ENCODE measurements at regions not wholly inside any gene's neighbourhood (a gene's known extent, or its start where the extent isn't known, plus 50 kb on each side); places are given as distances from the start of the nearest gene placed in this dataset.

DNA sequence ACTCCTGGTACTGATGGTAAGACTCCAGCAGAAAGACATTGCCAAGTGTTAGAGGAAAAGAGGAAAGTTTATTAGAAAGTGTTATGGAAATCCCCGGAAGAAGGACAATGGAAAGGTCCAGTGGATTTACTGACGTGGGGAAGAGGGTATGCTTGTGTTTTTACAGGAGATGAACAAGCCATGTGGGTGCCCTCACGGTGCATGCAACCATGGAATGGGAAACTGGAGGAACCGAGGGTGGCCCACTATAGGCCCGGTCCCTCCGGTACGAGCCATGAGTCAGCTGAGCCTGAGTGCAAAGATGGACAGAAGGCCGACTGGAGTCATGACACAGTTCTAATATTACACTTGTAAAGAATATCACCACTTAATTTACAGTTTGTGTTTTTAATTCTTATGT, 123.3 kb upstream of the ZCCHC13 start:
- no peaks in the 10 kb centered on the region for H3K27me3 ChIP-seq (ENCODE audit: control insufficient read depth, low read length)
- no peak overlapping the region for H3K4me3 ChIP-seq (ENCODE audit: low read length)
- no peak overlapping the region for H3K27ac ChIP-seq (ENCODE audit: low read depth, low read length)
- no peaks in the 10 kb centered on the region for H4K20me1 ChIP-seq (ENCODE audit: control insufficient read depth, insufficient read depth, low read depth, low read length)
- no peaks in the 10 kb centered on the region for H3K36me3 ChIP-seq (ENCODE audit: control insufficient read depth, low read length)
- H3K79me2 ChIP-seq (ENCODE audit: control insufficient read depth, low read length), result no peaks in the 10 kb centered on the region
- no peak overlapping the region for H3K4me2 ChIP-seq (ENCODE audit: low read length)
- no peaks in the 10 kb centered on the region for H3K9me3 ChIP-seq (ENCODE audit: control insufficient read depth, insufficient read depth, low read length)
- no peaks in the 10 kb centered on the region for H3F3A ChIP-seq (ENCODE audit: control insufficient read depth, insufficient read depth)
- TF ChIP-seq, protein P1, sequence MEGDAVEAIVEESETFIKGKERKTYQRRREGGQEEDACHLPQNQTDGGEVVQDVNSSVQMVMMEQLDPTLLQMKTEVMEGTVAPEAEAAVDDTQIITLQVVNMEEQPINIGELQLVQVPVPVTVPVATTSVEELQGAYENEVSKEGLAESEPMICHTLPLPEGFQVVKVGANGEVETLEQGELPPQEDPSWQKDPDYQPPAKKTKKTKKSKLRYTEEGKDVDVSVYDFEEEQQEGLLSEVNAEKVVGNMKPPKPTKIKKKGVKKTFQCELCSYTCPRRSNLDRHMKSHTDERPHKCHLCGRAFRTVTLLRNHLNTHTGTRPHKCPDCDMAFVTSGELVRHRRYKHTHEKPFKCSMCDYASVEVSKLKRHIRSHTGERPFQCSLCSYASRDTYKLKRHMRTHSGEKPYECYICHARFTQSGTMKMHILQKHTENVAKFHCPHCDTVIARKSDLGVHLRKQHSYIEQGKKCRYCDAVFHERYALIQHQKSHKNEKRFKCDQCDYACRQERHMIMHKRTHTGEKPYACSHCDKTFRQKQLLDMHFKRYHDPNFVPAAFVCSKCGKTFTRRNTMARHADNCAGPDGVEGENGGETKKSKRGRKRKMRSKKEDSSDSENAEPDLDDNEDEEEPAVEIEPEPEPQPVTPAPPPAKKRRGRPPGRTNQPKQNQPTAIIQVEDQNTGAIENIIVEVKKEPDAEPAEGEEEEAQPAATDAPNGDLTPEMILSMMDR (IDR thresholded peaks at IDR 0.05; ENCODE audit: low read depth, low read length, poor library complexity, severe bottlenecking), result no peak
- no peak for TF ChIP-seq EZH2phosphoT487 (IDR thresholded peaks at IDR 0.05; ENCODE audit: borderline replicate concordance, low read length)
- no peaks in the 10 kb centered on the region for H3K9me2 ChIP-seq (replicated peaks; ENCODE audit: control insufficient read depth, low read length)
- no peaks in the 10 kb centered on the region for H3K4me1 ChIP-seq (ENCODE audit: control insufficient read depth, low read length)

DNA sequence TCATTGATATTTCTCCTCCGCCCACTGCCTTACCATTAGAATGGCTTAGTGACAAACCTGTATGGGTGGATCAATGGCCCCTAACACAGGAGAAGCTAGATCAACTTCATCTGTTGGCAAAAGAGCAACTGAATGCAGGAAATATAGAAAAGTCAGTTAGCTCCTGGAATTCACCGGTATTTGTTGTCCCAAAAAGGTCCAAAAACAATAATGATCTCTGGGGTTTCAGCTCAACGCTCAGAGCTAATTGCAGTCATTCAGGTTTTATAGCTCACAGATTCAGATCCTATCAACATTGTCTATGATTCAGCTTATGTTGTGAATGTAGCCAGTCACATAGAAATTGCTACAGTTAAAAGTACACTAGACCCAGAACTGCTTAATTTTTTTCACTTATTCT, 124.0 kb upstream of the ZCCHC13 start:
- H3K4me2 ChIP-seq (ENCODE audit: low read length), result no peak overlapping the region
- no peaks in the 10 kb centered on the region for H3K79me2 ChIP-seq (ENCODE audit: control insufficient read depth, low read length)
- H4K20me1 ChIP-seq (ENCODE audit: control insufficient read depth, insufficient read depth, low read depth, low read length), result no peaks in the 10 kb centered on the region
- H3K27ac ChIP-seq (ENCODE audit: low read depth, low read length), result no peak overlapping the region
- H3K4me1 ChIP-seq (ENCODE audit: control insufficient read depth, low read length), result no peaks in the 10 kb centered on the region
- H3K9me2 ChIP-seq (replicated peaks; ENCODE audit: control insufficient read depth, low read length), result no peaks in the 10 kb centered on the region
- H3K36me3 ChIP-seq (ENCODE audit: control insufficient read depth, low read length), result no peaks in the 10 kb centered on the region
- H3K4me3 ChIP-seq (ENCODE audit: low read length), result no peak overlapping the region
- TF ChIP-seq, protein P1 (IDR thresholded peaks at IDR 0.05; ENCODE audit: low read depth, low read length, poor library complexity, severe bottlenecking), result no peak
- TF ChIP-seq EZH2phosphoT487 (IDR thresholded peaks at IDR 0.05; ENCODE audit: borderline replicate concordance, low read length), result no peak
- no peaks in the 10 kb centered on the region for H3K9me3 ChIP-seq (ENCODE audit: control insufficient read depth, insufficient read depth, low read length)
- H3K27me3 ChIP-seq (ENCODE audit: control insufficient read depth, low read length), result no peaks in the 10 kb centered on the region
- no peaks in the 10 kb centered on the region for H3F3A ChIP-seq (ENCODE audit: control insufficient read depth, insufficient read depth)

DNA sequence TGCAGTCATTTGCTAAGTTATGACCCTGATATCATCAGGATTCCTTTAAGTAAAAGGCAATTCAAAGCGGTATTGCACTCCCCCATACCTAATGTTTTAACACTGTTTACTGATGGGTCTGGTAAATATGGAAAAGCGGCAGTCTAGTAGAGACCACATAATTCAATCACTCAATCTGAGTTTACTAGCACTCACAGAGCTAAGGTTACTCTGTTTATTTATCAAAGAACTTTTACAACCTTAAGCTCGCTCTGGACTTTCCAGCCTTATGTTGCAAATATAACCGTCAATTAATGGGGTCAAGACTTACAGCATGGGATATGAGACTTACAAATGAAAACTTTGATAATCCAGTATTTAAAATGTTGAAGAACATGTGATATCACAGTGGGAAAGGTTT, 124.5 kb upstream of the ZCCHC13 start:
- no peaks in the 10 kb centered on the region for H3K79me2 ChIP-seq (ENCODE audit: control insufficient read depth, low read length)
- H3K4me1 ChIP-seq (ENCODE audit: control insufficient read depth, low read length), result no peaks in the 10 kb centered on the region
- H4K20me1 ChIP-seq (ENCODE audit: control insufficient read depth, insufficient read depth, low read depth, low read length), result no peaks in the 10 kb centered on the region
- H3K36me3 ChIP-seq (ENCODE audit: control insufficient read depth, low read length), result no peaks in the 10 kb centered on the region
- no peak for TF ChIP-seq EZH2phosphoT487 (IDR thresholded peaks at IDR 0.05; ENCODE audit: borderline replicate concordance, low read length)
- TF ChIP-seq, protein P1 (IDR thresholded peaks at IDR 0.05; ENCODE audit: low read depth, low read length, poor library complexity, severe bottlenecking), result no peak
- H3K9me2 ChIP-seq (replicated peaks; ENCODE audit: control insufficient read depth, low read length), result no peaks in the 10 kb centered on the region
- no peak overlapping the region for H3K27ac ChIP-seq (ENCODE audit: low read depth, low read length)
- no peak overlapping the region for H3K4me2 ChIP-seq (ENCODE audit: low read length)
- no peaks in the 10 kb centered on the region for H3F3A ChIP-seq (ENCODE audit: control insufficient read depth, insufficient read depth)
- no peaks in the 10 kb centered on the region for H3K27me3 ChIP-seq (ENCODE audit: control insufficient read depth, low read length)
- no peaks in the 10 kb centered on the region for H3K9me3 ChIP-seq (ENCODE audit: control insufficient read depth, insufficient read depth, low read length)
- no peak overlapping the region for H3K4me3 ChIP-seq (ENCODE audit: low read length)

DNA sequence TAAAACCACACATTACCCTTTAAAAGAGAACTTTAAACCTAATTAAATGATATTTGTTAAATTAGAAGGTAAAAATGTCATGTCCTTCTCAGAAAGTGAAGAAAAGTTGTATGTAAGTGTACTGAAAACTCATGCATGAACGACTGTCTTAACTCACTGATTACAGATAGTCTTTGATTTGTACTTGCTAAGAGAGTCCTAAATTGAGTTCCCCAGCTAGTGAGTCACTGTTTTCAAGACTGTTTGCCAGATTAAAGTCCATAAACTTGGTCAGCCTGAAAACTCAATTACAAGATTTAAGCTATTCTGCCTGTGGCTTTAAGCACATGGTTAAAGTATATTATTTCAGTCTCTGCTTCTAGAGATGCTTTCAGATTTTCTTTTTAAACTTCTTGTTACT, 124.9 kb upstream of the ZCCHC13 start:
- no peaks in the 10 kb centered on the region for H3K9me2 ChIP-seq (replicated peaks; ENCODE audit: control insufficient read depth, low read length)
- H3K79me2 ChIP-seq (ENCODE audit: control insufficient read depth, low read length), result no peaks in the 10 kb centered on the region
- no peak overlapping the region for H3K4me3 ChIP-seq (ENCODE audit: low read length)
- no peaks in the 10 kb centered on the region for H3K36me3 ChIP-seq (ENCODE audit: control insufficient read depth, low read length)
- TF ChIP-seq, protein P1 (IDR thresholded peaks at IDR 0.05; ENCODE audit: low read depth, low read length, poor library complexity, severe bottlenecking), result no peak
- no peak for TF ChIP-seq EZH2phosphoT487 (IDR thresholded peaks at IDR 0.05; ENCODE audit: borderline replicate concordance, low read length)
- H4K20me1 ChIP-seq (ENCODE audit: control insufficient read depth, insufficient read depth, low read depth, low read length), result no peaks in the 10 kb centered on the region
- no peaks in the 10 kb centered on the region for H3K9me3 ChIP-seq (ENCODE audit: control insufficient read depth, insufficient read depth, low read length)
- no peak overlapping the region for H3K27ac ChIP-seq (ENCODE audit: low read depth, low read length)
- H3F3A ChIP-seq (ENCODE audit: control insufficient read depth, insufficient read depth), result no peaks in the 10 kb centered on the region
- H3K27me3 ChIP-seq (ENCODE audit: control insufficient read depth, low read length), result no peaks in the 10 kb centered on the region
- H3K4me1 ChIP-seq (ENCODE audit: control insufficient read depth, low read length), result no peaks in the 10 kb centered on the region
- no peak overlapping the region for H3K4me2 ChIP-seq (ENCODE audit: low read length)

All from DOHH2 (cell line).